Sciatic nerve (tissue), 2 donors: ENCODE measurements at regions not wholly inside any gene's neighbourhood (a gene's known extent, or its start where the extent isn't known, plus 50 kb on each side); places are given as distances from the start of the nearest gene placed in this dataset.
A peak's percentile ranks its signal among the peaks of the same experiment; 100 is the strongest.
"Not testable (repeated sequence)": the region's sequence is repeated elsewhere in the genome, so short reads cannot be mapped to it uniquely, and the experiment has no call there.

Source experiments
- ATAC-seq: fragments of 200-7000 bp; cut with Tn5 transposase; one replicate; pipeline ENCODE4 v1.9.1; 2020; ENCODE audit warnings: mild to moderate bottlenecking, moderate library complexity
- DNase-seq: peaks from one replicate; pipeline ENCODE4 v3.0.0-alpha.2; 2020; ENCODE audit warnings: low spot score
- intact Hi-C: fragments of 100-400 bp; cut with DNase I; formaldehyde crosslinking; loops from one replicate; pipeline ENCODE4 v1.14.2; 2022
- donor health status: DM: no; HTN: no; CAD: no.
- donor health status: DM: no; HTN: no; CAD: no.

DNA sequence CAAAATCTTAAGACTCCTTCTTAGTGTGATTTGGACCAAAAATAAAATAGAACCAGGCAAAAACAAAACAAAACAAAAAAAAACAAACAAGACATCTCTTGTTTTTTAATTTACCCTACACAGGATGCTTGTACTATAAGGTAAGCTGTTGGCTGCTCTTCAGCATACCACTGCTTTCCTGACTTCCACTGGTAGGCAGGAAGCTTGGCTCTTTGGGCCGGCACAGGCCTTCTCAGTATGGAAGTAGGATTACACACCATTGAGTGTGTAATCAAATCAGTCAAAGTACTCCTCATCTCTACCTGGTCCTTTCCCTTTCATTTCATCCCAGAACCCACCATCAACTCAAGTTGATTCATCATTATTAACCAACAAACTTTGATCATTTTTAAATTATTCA is 61.9 kb upstream of the RGS1 start:
- no peak for ATAC-seq
- no peak for DNase-seq
- intact Hi-C loops, result no loop called here

DNA sequence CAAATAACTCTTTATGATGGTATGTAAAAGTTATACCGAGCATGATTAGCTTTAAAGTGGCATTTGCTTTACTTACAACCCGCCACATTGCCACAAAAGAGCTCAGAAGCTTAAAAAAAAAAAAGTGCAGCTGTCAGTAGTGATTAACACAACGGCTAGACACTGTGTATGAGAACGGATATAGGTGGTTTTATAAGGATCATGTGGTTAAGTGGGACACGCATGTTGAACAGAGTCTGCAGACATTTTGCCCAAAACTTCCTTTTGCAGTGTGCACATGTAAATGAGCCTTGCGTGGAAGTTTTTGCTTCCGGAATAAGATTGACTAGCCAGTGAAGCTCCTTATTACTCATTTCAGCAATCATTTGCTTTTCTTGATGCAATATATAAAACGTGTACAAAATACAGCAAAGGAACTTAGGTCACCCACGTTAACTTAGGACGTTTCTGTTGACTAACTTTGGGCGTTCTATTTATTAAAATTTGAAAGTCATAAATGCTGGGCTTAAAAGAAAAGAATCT is 58.7 kb upstream of the RGS1 start:
- ATAC-seq (peak; percentile 89), DNase-seq (no peak)
- intact Hi-C loops, result no loop called here

DNA sequence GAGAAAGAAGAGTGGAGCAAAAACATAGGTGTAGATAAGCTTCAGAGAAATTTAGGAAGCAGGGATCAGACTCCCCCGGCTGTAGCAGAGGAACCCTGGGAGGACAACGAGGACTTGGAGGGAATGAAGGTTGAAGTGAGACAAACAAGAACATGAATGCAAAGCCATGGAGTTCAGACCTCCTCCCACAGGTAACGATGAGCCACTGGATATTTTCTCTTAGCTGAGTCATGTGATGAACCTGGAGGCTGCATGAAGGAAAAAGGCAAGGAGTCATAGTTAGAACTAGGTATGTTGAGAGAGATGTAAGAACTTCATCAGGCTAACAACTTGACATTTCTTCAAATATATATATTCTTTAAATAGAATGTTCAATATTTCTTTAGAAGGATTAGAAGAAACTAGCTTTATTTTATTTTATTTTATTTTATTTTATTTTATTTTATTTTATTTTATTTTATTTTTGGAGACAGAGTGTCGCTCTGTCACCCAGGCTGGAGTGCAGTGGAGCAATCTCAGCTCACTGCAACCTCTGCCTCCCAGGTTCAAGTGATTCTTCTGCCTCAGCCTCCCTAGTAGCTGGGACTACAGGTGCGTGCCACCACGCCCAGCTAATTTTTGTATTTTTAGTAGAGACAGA is 57.7 kb upstream of the RGS1 start:
- ATAC-seq, intact Hi-C loops, DNase-seq: not testable (repeated sequence)

DNA sequence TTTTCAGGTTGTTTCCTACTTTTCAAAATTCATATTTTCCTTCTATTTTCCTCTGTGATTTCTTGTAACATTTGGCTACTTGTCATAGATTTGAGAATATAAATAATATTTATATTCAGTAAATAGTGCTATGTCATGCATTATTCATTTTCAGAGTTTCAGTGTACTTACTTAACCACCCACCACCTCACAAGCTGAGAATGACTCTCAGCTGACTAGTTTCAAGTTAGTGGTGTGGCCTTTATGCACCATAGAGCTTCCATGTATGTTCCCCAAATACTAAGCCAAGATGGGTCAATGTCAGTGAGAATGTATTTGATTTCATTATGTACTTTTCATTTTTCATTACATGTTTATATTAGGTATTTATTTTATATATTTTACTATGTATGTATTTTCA is 56.9 kb upstream of the RGS1 start:
- ATAC-seq, result no peak
- no peak for DNase-seq
- intact Hi-C loops, result no loop called here

DNA sequence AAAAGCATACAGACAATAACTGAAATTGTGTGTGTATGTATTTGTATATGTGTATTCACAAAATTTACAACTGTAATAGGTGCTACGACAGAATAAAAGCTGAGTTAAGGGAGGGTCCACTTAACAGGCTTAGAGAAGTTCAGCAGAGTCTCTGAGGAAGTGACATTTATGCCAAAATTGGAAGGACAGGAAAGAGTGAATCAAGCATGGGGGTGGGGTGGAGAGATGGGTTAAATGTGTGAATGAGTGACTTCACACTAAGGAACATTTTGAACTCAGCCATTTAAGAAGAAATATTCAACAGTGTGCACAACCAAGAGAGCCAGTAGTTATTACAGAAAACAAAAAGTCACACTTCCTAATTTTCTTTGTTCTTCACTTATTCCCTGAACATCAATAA is 53.8 kb upstream of the RGS1 start:
- intact Hi-C loops, result no loop called here

DNA sequence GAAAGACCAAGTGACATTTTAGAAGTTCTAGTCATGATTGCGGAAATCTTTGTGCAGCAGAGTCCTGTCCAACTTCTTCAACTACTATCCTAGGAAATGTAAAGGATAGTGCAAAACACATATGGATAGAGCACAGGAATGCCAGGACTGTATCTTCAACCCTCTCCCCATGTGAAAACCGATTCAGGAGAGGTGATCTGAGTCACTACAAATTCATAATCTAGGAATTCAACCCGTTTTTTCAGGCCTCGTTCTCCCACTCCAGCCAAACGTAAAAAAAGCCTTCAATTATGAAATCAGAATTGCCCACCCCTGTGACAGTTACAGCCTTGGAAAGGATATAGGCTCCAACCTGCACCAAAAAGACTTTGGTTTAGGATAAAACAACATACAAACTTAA is 52.9 kb upstream of the RGS1 start:
- intact Hi-C loops, result no loop called here
- no peak for ATAC-seq

More for the DNA sequence above, 53.8 kb upstream of the RGS1 start:
- DNase-seq (no peak), ATAC-seq (no peak)

DNA sequence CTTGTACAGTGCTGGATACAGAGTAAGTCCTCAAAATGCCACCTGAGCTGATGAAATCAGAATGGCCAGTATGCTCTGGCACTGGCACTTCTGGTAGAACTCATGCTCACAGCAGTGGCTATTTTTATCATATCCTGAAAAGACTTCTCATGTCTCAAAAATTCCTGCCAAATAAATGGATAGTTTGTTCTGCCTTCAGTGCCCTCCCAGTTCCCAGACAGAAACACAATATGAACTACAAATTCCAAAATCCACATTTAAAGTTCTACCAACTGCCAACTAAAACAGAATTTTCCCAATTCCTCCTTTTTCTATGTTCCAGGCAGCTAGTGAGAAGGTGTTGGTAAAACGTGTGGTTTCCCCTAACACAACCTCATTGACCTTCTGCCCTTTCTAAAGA is 51.4 kb upstream of the RGS1 start:
- no peak for DNase-seq
- peak; percentile 85 for ATAC-seq
- intact Hi-C loops, result no loop called here

More for the DNA sequence above, 52.9 kb upstream of the RGS1 start:
- no peak for DNase-seq
